Stimulated activated CD8-positive, alpha-beta memory T cell treated with anti-CD3 and anti-CD28 coated beads, Interleukin-7, amount 100 ng/mL, for 24 hours (primary cell): ENCODE measurements at regions not wholly inside any gene's neighbourhood (a gene's known extent, or its start where the extent isn't known, plus 50 kb on each side); places are given as distances from the start of the nearest gene placed in this dataset.
"Not testable (repeated sequence)": the region's sequence is repeated elsewhere in the genome, so short reads cannot be mapped to it uniquely, and the experiment has no call there.

ENCODE experiments used
- DNase-seq: peaks from one replicate; pipeline ENCODE4 v3.0.0-alpha.2; 2020; ENCODE audit warnings: low read depth

GRCh38 chr13:76829572-76830327 lies 56.5 kb downstream of the KCTD12 start:
- no peak for DNase-seq

- DNase-seq, result no peak
Observed at GRCh38 chr13:76828316-76828741, 57.9 kb downstream of the KCTD12 start.

- DNase-seq, result no peak
Observed at GRCh38 chr13:76826527-76826926, 59.7 kb downstream of the KCTD12 start.

- DNase-seq, result no peak
Observed at GRCh38 chr13:76825430-76825829, 60.8 kb downstream of the KCTD12 start.

- no peak for DNase-seq
Observed at GRCh38 chr13:76823969-76824368, 62.2 kb downstream of the KCTD12 start.

- no peak for DNase-seq
Observed at GRCh38 chr13:76822698-76823267, 63.4 kb downstream of the KCTD12 start.

GRCh38 chr13:76821222-76821621 lies 65.0 kb downstream of the KCTD12 start:
- not testable (repeated sequence) for DNase-seq

DNA sequence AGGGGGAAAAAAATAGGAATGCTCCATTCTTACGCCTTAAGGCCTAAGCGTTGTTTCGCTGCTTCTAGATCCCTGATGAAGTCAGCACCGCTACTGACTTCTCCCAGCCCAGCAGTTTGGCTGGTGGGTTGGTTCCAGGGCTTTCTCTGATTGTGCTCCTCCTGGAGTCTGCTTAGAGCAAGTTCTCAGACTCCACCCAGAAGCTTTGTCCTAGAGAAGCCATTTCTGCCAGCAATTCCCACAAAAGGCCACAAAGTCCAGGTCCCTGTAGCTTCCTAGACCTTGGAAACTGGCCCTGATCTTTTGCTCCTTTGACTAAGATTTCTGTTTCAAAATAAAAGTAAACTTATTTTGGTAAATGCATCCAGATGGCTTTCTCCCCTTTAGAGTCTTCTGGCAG lies 65.4 kb downstream of the KCTD12 start:
- no peak for DNase-seq

DNA sequence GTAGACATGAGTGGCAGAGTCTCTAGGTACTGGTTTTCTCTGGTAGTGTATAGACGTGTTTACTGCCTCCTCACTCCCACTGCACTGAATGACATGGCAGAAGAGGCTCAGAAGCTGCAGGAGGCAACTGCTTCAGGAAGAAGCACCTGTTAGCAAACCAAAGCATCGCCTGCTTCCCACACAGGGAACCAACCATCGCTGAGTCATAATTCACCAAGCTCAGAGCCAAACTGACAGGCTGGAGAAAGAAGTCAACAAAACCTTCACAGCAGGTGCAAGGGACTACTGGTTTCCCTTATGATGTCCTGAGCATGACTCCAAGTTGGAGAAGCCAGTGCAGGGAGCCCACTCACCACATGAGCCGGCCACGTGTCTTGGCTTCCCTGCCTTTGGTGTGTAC lies 69.8 kb downstream of the KCTD12 start:
- no peak for DNase-seq

GRCh38 chr13:76815344-76815743 lies 70.9 kb downstream of the KCTD12 start:
- no peak for DNase-seq

DNA sequence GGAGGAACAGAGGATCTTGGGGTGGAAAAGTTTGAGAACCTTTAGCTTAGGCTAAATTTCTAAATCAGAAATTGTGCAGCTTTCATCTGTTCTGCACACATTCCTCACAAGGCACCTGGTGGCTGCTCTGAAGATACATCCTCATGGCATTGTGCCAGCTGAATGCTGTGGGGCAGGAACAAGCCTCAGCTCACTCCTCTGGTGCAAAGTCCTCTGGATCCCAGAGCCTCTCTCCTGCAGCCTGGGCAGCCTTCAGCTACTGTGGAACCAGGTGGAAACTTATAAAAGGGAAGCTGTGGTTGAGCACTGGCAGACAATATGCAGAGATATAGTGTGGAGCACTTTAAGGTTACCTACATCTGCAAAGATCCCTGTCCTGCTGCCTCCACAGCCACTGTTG lies 72.3 kb downstream of the KCTD12 start:
- no peak for DNase-seq

DNA sequence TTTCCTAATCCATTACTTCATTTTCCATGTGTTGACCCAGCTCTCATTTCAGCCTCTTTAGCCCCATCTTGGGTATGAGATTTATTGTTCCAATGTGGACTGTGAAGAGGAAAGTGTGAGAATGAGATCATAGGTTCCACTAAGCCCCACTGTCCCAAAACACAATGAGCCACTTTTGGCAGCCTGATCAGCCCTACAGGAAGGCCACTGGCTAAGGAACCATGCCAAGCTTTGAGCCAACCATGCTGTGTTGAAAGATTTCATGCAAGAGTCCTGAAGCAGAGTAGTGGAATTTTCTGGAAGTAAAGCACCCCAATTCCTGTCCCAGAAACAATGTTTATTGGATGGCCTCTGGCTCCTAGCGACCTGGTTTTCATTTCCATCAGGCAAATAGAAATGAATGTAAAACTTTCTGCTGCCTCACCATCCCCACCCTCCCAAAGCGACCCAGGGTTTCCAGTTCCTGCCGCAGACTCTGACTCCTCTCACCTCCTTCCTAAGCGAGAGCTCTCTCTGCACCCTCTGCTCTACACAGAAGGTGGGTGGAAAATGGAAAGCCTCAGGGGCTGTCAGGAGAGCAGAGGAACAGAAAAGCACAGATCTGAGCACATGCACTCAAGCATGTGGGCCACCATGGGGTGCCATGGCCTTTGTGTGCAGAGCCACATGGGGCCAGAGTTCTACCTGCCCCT lies 73.1 kb downstream of the KCTD12 start:
- DNase-seq, result no peak

- no peak for DNase-seq
Observed at GRCh38 chr13:76812206-76812897, 73.9 kb downstream of the KCTD12 start.

DNA sequence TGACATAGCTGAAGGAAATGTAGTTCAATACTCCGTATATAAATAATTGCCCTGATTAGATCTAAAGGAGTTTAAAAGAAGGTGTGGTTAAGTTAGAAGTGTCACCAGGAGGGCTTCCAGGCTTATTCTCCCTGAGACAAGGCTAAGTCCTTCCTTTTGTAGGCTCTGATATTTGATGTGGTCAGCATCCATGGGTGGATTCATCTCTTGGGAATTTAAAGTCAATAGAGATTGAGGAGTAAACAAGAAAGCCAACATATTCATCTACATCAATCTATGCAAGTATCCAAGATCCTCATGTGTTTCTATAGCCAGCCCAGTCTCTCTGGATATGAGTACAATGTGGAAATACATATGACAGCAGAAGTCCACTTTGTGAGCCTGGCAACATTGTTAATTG lies 76.8 kb downstream of the KCTD12 start:
- no peak for DNase-seq

DNA sequence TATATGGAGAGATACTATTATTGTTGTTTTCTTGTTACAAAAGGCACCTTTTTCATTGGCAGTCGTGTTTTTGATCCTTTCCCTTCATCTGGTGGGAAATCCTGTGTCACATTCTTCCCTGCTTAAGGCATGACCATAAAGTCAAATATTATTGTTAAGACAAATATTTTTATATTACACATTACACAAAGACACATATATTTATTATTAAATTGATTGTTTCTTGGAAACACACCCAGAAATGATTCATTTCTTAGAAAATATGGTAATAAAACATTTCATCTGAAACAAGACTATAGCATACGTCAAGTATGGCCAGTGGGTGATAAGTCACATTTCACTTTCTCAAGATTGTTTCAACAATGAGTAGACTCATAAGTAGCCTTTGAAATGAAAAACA lies 77.3 kb downstream of the KCTD12 start:
- no peak for DNase-seq

- no peak for DNase-seq
Observed at GRCh38 chr13:76804801-76805200, 81.4 kb downstream of the KCTD12 start.

DNA sequence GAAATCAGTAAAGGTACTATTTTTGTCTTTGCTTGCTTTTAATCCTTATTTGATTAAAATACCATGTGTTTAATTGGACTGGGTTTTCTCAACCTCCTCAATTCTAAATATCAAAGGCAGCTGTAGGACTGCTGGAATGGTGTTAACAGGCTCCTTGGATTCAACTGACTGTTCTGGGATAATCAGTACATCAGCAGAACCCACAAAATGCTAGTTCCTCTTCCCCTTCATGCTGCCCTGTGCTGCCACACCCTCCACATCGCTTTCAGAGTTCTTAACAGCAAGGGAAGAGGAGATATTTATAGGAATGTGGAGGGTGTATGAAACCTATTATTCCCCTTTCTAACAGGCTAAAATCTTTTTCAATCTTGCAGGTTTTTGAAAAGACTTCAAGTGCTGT lies 82.4 kb downstream of the KCTD12 start:
- DNase-seq, result no peak

DNA sequence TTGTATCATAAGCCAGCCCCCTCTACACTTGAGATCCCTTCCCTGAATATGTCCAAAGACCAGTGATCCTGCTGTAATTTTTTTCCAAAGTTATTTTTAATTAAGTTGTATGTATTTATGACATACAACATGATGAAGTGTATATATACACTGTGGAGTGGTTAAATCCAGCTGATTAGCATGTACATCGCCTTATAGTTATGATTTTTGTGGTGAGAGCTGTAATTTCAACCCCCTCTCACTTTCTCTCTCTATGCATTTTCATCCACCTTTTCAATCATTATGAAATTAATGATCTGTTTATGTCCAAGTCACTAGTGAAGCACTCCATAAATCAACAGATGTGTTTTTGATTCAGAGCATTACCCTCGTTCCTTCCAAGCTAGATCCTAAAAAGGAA lies 85.3 kb downstream of the KCTD12 start:
- DNase-seq, result no peak

- DNase-seq, result no peak
Observed at GRCh38 chr13:76799696-76800095, 86.5 kb downstream of the KCTD12 start.

GRCh38 chr13:76798037-76798436 lies 88.2 kb downstream of the KCTD12 start:
- DNase-seq, result no peak

- DNase-seq, result no peak
Observed at GRCh38 chr13:76797361-76797760, 88.8 kb downstream of the KCTD12 start.

DNA sequence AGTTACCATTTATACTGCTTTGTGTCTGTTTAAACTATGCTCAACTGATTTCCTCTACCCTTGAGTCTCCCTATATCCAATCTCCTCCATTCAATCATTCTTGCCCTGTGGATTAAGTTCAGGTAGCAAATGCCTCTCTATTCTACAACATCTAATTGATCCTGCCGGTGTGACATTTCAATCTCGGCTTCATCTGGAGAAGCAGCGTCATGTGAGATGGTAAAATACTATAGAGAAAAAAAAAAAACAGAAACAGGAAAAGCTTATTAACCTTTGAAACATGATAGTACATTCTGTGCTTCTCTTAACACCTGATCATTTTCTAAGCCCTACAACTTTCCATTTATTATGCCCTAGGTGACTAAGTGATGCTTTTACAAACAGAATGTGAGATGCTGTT lies 89.4 kb downstream of the KCTD12 start:
- no peak for DNase-seq
